Epidermal melanocyte (primary cell): ENCODE measurements at regions not wholly inside any gene's neighbourhood (a gene's known extent, or its start where the extent isn't known, plus 50 kb on each side); places are given as distances from the start of the nearest gene placed in this dataset.

ENCODE experiments used
- DNase-seq: peaks from one replicate; pipeline ENCODE4 v3.0.0; 2011; ENCODE audit warnings: low spot score; ENCODE audit not compliant: insufficient read length

GRCh38 chr20:16175322-16175961, 397.8 kb downstream of the KIF16B start:
- DNase-seq, result no peak

GRCh38 chr20:16174311-16174710, 398.9 kb downstream of the KIF16B start:
- no peak for DNase-seq

- no peak for DNase-seq
These were observed 400.2 kb downstream of the KIF16B start for GRCh38 chr20:16173044-16173443.

- no peak for DNase-seq
These were observed 402.1 kb downstream of the KIF16B start for GRCh38 chr20:16171180-16171579.

GRCh38 chr20:16170406-16170971, 402.8 kb downstream of the KIF16B start:
- DNase-seq, result no peak

- DNase-seq, result no peak
These were observed 405.7 kb downstream of the KIF16B start for GRCh38 chr20:16167423-16168130.

GRCh38 chr20:16166737-16167136, 406.5 kb downstream of the KIF16B start:
- DNase-seq, result no peak

GRCh38 chr20:16158976-16159286, 414.3 kb downstream of the KIF16B start:
- DNase-seq, result no peak

GRCh38 chr20:16158090-16158975, 414.9 kb downstream of the KIF16B start:
- DNase-seq, result no peak

- no peak for DNase-seq
These were observed 425.3 kb downstream of the KIF16B start for GRCh38 chr20:16147916-16148315.

- no peak for DNase-seq
These were observed 426.0 kb downstream of the KIF16B start for GRCh38 chr20:16147216-16147615.

- DNase-seq, result no peak
These were observed 427.3 kb downstream of the KIF16B start for GRCh38 chr20:16145919-16146318.

GRCh38 chr20:16143596-16143995, 429.7 kb downstream of the KIF16B start:
- DNase-seq, result no peak

- no peak for DNase-seq
These were observed 437.6 kb downstream of the KIF16B start for GRCh38 chr20:16135630-16136029.

- DNase-seq, result no peak
These were observed 441.0 kb downstream of the KIF16B start for GRCh38 chr20:16132036-16132798.

GRCh38 chr20:16129411-16129810, 443.8 kb downstream of the KIF16B start:
- no peak for DNase-seq

- DNase-seq, result no peak
These were observed 444.6 kb downstream of the KIF16B start for GRCh38 chr20:16128538-16129106.

- no peak for DNase-seq
These were observed 447.4 kb downstream of the KIF16B start for GRCh38 chr20:16125816-16126215.

- no peak for DNase-seq
These were observed 448.1 kb downstream of the KIF16B start for GRCh38 chr20:16124911-16125776.

GRCh38 chr20:16124491-16124890, 448.8 kb downstream of the KIF16B start:
- DNase-seq, result no peak
